ELR (cell line): ENCODE measurements at regions not wholly inside any gene's neighbourhood (a gene's known extent, or its start where the extent isn't known, plus 50 kb on each side); places are given as distances from the start of the nearest gene placed in this dataset.

Source experiments
- DNase-seq: peaks from one replicate; pipeline ENCODE4 v3.0.0-alpha.2; 2015; ENCODE audit warnings: low read depth

DNA sequence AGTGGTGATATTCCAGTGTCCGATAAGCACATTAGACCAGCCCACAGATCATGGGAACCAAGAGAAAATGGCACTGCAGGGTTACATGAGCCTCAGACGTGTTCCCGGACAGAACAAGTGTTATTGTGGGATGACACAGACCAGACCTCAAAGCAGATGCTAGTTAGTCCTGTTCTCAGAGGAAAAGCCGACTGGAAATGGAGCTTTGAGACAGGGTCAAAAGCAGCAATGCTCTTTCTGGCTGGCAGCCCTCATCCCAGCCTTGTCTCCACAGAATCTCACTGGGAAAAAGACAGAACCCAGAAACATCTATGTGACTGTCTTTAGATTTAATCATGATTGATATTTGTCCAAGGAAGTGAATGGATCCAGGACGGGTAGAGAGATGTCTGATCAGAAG lies 506.8 kb downstream of the INSC start:
- DNase-seq: no peak

DNA sequence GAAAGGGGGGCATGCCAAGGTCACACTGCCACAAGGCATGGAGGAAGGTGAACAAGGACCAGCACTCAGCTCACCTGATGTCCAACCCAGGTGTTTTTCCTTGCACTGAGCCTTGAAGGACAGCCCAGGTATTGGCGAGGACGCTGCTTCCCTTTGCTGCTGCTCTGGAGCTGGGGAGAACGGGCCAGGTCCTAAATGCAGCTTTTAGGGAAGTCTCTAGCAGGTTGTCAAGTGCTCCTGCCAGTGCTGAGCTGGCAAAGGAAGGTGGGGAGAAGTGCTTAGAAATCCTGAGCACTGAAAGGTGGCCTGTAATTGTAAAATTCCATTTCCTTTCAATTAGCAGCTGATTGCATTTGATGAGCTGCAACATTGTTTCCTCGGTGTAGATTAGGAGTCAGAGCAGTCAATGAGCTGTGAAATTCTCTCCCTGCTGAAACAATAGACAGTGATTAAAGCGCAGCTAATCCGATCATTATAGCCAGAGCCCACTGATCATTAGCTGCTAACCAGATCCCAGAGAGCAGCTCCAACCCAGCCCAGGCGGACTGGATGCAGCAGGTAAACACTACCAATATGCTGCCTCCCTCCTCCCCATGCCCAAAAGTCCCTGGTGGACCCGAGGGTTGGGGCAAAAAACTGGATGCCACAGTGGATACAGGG lies 507.6 kb downstream of the INSC start:
- no peak for DNase-seq

DNA sequence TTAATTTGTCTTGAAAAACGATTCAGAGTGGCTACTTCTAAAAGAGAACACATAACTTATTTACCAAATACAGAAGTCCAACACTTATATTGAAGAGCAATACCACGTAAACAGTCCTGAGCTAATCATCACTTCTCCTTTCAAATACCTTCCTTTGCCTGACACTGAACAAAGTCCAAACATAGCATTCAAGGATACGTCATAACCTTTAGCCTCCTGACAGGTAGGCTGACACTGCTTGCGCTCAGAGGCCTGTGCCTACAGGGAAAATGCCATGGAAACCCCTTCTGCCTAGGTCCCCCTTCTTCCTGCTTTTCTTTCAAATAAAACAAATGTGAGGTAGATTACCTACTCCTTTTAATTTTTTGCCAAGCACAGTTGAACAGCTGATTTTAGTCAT lies 510.0 kb downstream of the INSC start:
- no peak for DNase-seq

DNA sequence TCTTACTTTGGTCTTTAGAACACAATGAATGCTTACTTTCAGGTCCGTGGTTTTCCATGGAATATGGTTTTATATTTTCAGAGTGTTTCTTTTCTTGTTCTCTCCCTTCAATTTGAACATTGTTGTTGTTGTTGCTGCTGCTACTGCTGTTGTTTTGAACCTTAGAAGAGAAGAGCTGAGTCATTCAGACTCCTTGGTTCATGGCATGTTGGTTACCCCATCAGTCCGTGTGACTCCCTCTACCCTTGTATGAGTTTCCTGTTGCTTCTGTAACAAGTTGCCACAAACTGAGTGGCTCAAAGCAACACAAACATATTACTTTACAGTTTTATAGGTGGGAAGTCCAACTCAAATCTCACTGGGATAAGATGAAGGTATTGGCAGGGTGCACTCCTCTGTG lies 511.0 kb downstream of the INSC start:
- DNase-seq: no peak

DNA sequence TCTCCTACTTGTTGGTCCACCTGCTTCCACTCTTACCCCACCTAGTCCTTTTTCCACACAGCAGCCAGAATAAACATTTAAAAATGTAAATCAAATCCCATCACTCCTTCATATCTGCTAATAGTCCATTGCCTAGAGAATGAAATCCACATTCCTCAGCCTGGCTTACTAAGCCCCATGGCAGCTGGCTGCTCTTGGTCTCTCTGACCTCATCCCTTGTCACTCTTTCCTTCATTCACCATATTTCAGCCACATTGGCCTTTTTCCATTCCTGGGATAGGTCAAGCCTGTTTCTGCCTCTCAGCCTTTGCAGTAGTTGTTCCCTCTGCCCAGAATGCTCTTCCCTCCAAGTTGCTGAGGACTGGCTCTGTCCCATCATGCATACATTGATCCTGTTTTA lies 512.8 kb downstream of the INSC start:
- DNase-seq: peak; percentile 47

DNA sequence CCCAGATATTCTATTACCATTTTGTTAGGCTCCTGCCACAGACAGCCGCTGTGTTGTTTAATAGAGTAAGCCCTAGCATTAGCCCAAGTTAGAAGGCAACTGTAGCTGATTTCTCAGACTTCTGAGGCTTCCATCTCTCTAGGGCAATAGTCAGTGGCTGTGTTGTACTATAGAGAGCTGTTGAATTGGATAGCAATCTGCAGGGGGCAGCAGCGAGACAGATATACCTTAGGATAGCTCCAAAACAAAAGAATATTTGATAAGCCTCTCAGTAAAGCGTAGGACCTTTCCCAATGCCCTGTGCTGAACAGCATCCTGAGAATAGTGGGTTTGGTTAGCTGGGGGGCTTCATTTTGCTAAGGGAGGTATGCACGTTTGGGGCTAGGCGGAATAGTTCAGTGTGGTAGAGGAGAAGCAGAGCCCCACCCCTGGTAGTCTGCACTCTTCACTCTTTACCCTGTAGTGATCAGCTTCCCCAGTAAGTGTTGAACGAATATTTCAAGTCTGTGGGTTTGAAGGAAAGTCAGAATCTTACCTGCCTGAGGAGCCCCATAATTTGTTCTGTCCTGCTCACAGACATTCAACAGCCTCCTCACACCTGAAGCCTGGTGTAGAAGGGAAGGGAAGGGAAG lies 515.1 kb downstream of the INSC start:
- peak; percentile 22 for DNase-seq

DNA sequence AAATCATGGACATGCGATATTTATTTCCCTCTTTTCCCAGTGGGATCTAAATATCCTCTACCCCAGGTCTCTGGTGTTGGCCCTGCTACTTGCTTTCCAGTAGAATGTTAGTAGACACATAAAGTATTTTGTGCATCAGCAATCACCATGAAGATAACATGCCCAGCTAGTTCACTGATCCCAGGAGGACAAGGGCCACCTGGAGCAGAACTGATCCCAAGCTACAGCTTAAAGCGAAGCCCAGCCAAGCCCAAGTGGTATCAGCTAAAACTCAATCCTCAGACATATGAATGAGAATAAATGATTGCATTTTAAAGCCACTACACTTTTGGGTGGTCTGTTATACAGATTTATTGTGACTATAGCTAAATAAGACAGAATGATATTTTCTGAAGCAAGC lies 516.2 kb downstream of the INSC start:
- DNase-seq: no peak

DNA sequence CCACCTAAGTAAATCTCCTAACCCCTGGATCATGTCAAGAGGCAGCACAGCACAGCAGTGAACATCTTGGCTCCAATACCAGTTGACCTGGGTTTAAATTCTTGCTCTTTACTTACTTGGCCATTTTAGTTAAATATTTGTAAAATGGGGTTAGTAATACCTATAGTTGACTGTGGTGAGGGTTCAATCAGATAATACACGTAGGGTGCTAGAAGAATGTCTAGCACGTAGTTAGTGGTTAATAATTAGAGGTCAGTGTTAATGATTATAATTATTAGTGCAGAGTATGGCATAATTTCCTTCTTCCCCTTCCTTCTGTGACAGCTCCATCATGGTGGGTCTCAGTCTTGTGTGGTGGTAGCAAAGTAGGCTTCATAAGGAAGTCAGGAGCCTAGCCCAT lies 520.8 kb downstream of the INSC start:
- no peak for DNase-seq

DNA sequence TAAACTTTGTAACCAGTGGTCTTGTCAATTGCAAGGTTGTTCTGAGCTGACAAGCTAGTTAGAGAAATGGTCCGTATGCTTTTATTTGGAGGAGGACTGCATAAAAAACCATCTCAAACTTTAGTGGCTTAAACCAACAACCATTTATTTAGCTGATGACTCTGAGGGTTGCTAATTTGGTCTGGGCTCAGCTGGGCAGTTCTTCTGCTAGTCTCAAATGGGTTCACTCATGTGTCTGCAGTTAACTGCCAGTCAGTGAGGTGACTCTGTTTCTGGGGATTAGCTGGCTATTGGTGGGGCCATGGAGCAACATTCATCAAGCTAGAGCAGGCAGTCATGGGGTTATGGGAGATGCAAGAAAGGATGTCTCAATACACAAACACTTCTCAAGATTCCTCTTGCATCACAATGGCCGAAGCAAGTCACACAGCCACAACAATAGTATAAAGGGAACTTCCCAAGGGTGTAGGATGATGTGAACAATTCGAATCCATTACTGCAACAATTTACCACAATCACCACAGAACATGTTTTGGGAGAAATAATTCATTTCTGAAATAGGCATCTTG lies 521.9 kb downstream of the INSC start:
- DNase-seq: no peak

DNA sequence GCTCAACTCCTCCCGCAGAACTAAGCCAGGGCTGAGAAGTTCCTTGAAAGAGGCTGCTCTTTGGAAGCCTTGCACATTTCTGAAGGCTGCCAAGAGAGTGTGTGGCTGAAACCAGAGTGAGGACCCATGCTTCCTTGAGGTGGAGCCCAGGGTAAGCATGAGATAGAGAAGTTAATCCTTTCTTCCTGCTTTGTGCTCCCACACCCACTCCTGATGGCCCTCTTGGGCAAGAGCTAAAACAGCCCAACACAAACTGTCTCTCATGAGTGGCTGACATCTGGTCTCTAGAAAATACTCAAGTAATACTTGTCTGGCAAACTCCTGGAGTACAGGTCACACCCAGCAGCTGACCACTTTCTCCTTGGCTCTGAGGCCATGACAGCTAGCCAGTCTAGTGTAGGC lies 523.7 kb downstream of the INSC start:
- no peak for DNase-seq

DNA sequence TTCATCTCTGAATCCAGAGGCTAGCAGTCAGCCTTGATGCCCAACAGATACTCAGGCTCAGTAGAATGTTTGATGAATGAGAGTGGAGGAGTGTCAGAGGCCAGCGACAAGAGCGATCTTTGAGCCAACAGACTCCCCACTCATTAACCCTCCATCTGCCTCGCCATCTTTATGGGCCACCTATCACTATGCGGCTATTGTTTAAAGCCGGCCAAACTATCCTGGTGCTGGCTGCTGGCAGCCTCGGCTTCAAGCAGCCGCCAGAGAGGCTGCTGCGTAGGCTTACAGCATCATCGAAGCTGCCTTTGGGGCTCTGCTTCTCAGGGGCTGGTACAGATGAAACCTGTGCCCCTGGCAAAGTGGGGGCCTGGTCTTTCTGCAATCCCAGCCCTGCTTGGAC lies 525.6 kb downstream of the INSC start:
- no peak for DNase-seq

DNA sequence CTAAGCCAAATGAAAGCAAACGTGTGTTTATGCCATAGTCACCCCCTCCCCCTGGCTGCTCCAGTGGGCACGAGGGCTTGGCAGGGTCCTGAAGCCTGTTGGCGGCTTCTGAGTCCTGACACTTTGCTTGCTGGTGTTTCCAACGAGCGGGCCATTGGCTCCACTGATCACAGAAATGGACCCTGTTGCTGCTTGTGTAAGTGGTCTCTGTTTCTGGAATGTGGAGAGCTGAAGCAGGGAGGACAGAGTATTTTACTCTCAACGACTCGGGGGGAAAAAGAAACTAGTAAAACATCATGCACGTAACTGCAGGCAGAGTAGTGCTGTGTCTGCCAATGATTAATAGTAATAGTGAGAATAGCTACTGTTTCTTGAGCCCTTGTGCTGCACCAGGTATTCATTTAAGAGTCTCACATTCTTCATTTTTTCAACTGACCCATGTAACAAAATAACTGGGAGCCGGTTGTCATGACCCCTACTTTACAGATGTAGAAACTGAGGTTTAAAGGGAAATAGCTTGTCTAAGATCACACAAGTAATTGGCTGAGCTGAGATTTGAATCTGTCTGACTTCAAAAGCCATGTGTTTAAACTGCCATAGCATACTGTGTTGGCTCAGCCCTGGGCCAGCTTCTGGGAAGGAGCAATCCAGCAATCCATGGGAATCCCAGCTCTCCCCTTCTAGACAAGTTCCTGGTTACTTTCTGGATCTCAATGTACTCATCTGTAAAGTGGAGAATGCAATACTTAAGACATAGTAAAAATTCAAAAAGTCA lies 526.7 kb downstream of the INSC start:
- DNase-seq: no peak

DNA sequence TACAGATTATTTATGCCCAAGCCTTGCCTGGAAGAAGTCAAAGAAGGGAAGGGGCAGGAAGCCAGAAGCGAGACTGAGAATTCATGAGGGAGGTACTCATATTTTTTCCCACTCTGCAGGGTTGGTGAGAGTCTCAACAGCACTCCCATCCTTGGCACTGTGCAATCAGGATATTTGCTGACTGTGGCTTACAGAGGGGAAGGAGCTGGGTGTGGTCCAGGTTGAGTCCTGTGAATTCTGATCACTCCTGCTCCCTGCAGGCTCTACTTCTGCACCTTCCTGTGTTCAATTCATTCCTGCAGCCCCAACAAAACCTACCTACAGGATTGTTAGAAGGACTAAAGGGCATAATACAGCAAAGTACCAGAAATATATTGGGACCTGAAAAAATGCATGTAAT lies 530.5 kb downstream of the INSC start:
- no peak for DNase-seq

DNA sequence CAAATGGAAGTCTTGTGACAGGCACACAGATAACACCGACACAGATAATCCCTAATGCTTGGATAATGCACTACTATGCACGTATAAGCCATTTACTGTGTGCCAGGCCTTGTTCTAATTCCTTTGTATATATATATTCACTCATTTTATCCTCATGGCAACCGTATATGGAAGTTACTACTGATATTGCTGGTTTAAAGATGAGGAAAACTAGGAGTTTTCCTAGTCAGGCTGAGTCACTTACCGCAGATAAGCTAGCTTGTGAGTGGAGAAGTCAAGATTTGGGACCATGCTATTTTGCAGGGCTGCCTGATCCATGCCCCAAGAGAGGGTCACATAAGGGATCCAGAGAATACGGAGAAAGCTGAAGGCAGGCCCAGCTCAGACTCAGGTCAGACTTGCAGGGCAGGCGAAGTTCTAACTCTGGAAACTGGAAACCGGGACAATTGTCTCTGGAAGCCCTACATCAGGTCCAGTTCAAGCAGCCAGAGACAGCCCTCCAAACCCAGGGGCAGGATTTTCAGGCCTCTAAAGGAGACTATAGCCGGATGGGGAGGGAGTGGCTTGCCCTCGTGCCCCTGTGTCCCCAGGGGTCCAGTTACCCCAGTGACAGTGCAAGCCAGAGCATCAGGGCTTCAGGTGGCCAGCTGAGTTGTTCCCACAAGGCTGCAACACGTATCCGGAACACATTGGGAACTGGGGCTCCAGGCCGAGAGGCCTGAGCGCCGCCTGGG lies 534.8 kb downstream of the INSC start:
- no peak for DNase-seq

DNA sequence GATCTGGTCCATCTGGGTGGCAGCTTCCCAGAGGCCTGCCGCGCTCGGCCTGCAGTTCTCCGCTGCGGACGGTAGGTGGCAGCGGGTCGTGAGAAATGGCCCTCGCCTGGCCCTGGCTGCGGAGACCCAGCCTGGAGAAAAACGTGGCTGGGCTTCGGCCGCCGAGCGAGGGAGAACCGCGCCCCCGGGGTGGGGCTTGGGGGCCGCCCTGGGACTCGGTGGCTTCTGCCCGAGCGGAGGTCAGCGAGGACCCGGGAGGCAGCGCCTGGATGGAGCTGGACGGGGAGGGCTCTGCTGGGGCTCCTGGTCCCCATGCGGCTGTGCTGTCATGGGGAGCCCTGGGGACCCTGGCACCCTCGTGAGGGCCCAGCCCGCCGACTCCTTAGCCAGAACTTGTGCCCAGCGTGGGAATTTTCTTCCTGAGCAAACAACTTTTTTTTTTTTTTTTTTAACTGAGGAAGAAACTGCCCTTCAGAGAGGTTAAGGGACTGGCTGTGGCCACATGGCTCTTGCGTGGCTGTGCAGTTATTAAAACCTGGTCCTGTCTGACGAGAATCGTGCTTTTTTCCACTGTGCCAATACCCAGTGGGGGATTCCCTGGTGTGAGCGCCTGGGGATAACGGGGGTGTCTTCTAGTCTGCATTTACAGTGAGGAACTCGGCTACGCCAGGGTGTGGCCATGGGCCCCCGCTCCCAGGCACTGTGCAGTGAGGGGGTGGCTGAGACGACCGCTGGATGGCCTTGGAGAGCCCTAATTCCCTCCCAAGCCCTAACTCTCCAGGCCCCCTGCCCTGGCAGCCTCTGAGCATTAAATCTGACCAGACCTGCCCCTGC lies 535.6 kb downstream of the INSC start:
- peak; percentile 85 for DNase-seq

DNA sequence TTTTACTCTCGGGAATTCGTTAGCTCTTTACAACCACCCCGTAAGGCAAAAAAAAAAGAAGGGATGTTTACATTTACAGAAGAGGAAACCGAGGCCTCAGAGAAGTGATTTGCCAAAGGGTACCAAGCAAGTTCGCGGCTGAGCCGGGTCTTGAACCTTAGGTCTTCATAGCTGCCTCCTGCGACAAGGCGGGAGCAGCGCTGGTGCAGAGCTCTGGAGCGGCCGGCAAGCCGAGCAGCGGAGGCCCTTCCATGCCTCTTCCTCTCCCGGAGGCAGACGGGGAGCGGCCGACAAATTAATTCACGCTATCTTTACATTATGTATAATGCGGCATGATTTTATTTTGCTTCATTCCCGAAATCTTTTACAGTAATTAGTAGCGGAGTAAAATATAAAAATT lies 536.3 kb downstream of the INSC start:
- no peak for DNase-seq

DNA sequence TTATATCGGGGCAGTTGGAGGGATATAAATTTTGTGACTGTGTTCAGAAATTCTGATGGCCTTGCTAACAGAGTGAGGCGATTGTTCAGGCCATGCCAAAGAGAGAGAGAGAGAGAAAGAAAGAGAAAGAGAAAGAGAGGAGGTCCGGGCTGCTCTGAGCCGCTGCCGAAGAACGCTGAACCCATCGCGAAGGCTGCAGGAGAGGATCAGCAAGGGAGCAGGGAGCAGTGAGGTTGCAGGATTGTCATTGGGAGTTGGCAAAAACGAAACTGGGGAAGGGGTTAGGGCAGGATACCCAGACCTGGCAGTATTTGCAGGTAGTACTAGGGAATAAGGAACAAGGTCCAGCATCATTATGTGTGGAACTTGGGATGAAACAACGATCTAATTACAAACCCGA lies 537.1 kb downstream of the INSC start:
- DNase-seq: no peak

DNA sequence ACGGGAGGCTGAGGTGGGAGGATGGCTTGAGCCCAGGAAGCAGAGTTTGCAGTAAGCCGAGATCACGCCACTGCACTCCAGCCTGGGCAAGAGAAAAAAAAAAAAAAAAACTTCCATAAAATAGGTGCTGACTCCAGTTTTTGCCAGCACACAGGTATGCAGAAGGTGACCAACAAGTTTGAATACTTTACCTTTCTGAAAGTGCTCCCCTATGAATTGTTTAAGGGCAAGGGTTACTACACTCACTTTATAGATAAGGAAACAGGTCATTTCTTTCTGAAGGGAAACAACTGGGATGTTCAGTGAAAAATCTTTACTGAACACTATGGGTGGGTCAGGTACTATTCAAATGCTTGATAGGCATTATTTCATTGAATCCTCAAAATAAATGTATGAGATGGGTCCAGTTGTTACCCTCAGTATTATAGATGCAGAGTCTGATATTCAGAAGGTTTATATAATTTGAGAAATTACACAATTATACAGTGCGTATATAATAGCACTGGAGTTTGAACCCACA lies 538.5 kb downstream of the INSC start:
- DNase-seq: no peak

DNA sequence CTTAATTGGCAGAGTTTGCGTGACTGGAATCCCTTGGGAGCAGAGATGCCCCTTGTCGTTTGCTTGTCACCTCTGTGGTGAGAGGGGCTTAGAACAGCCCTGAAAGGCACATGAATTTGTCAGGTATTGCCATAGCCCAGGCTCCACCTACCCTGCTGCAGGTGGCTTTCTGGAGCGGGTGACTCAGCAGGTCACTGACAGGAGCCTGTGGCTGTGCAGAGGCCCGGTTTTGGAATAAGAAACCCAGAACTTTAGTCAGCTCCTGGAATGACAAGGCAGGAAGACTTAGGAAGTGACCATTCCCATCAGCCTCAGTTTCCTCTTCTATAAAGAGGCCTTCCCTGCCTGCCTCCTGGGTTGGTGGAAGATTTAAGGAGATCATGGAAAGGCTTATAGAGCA lies 539.7 kb downstream of the INSC start:
- no peak for DNase-seq

DNA sequence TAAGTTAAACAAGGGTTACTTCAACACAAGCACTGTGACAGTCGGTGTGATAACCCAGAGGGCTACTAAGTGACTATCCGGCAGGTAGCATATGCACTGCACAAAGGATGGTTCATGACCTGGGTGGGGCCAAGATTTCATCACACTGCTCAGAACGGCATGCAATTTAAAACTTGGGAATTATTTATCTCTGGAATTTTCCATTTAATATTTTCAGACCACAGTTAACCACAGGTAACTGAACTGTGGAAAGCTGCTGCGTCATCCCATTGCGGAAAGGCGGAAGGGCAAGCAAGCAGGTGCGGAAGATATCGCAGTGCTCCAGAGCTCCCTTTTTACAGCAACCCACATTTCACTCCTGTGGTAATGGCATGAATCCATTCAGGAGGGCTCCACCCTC lies 540.8 kb downstream of the INSC start:
- DNase-seq: no peak

DNA sequence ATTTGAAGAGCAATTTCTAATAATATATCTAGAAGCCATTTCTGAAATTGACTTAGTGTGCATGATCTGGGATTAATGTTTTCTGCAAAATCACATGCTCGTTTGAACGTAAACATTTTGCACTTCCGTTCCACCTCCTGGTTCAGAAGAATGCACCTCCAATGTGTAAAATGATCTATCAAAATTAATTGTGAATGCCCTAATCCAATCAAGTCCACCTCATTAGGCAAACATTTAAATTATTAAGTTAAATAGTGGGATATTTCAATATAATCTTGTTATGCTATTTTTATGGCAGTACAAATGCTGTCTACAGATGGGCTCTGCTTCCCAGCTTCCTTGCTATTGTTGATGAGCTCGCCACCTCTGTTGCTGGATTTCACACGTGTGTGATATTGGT lies 542.5 kb downstream of the INSC start:
- no peak for DNase-seq
